HCT116 (cell line): ENCODE measurements at regions not wholly inside any gene's neighbourhood (a gene's known extent, or its start where the extent isn't known, plus 50 kb on each side); places are given as distances from the start of the nearest gene placed in this dataset.

Source experiments
- ATAC-seq: fragments of 200-7000 bp; cut with Tn5 transposase; 2 replicates; pipeline ENCODE4 v1.9.1; 2020; ENCODE audit warnings: mild to moderate bottlenecking, moderate library complexity
- BruUV-seq: library from RNA; stranded (reverse); fragments of 400-500 nt; replicated peaks from 2 replicates; lab custom pipeline; 2021; lab: Mats Ljungman, UMichigan
- CTCF ChIA-PET: fragments of 300-600 bp; sonication (Branson Sonifier 250); formaldehyde crosslinking; loops from one replicate; lab custom pipeline; 2021; ENCODE audit warnings: antibody characterized with exemption; lab: Charles Lee
- POLR2A ChIA-PET: fragments of 300-600, 350-600 bp; sonication (Branson Sonifier 250); formaldehyde crosslinking; loops from one replicate; lab custom pipeline; 2021; ENCODE audit warnings: antibody characterized with exemption; lab: Charles Lee
- RAD21 ChIA-PET, 2 experiments: fragments of 300-600 bp; sonication (Branson Sonifier 250); formaldehyde crosslinking; loops; one replicate each; lab custom pipeline; 2023; ENCODE audit warnings: low total read pairs in 2 of 2; ENCODE audit not compliant: uncharacterized antibody in 2 of 2, unreplicated experiment in 2 of 2, low non-redundant PET in 1 of 2; lab: Charles Lee
- DNase-seq: peaks from one replicate; pipeline ENCODE4 v3.0.0-alpha.2; 2010; ENCODE audit warnings: low read depth, low spot score
- H2AFZ ChIP-seq: fragments of 200-600 bp; shearing (Covaris generic), sonication (generic); 2 replicates; pipeline ENCODE4 v1.6.1; 2017; ENCODE audit warnings: low read depth, mixed run types, mixed read lengths, antibody characterized with exemption, low read length; ENCODE audit not compliant: poor library complexity, severe bottlenecking
- H3K27ac ChIP-seq: 2 replicates; pipeline ENCODE4 v1.5.1; 2012; ENCODE audit warnings: low read depth, low read length
- H3K27me3 ChIP-seq: fragments of 200-600 bp; sonication (generic); 2 replicates; pipeline ENCODE4 v1.6.1; 2016; ENCODE audit warnings: mixed run types, low read length, mixed read lengths; ENCODE audit not compliant: insufficient read depth
- H3K36me3 ChIP-seq, 2 experiments: fragments of 200-500 bp in 1 of 2; fragments of 200-600 bp in 1 of 2; sonication (Bioruptor generic) in 1 of 2; sonication (generic) in 1 of 2; 2 replicates each; pipeline versions ENCODE4 v1.5.1 to v1.6.1; 2014 to 2016; ENCODE audit warnings: low read length in 2 of 2, inconsistent platforms in 1 of 2, mixed read lengths in 1 of 2, mixed run types in 1 of 2; ENCODE audit not compliant: insufficient read depth in 2 of 2, control insufficient read depth in 1 of 2
- H3K4me1 ChIP-seq, 2 experiments: fragments of 200-600 bp in 1 of 2; sonication (generic) in 1 of 2; 2 replicates each; pipeline versions ENCODE4 v1.5.1 to v1.6.1; 2012 to 2017; ENCODE audit warnings: low read length in 2 of 2, inconsistent platforms in 1 of 2, mild to moderate bottlenecking in 1 of 2, mixed read lengths in 1 of 2, mixed run types in 1 of 2, moderate library complexity in 1 of 2; ENCODE audit not compliant: insufficient read depth in 2 of 2, control insufficient read depth in 1 of 2
- H3K4me2 ChIP-seq: fragments of 200-600 bp; sonication (generic); 2 replicates; pipeline ENCODE4 v1.6.1; 2017; ENCODE audit warnings: mixed run types, low read length, mixed read lengths
- H3K4me3 ChIP-seq, 2 experiments: fragments of 200-600 bp in 1 of 2; sonication (generic) in 1 of 2; replicated peaks in 1 of 2; 2 replicates each; pipeline ENCODE4 v1.5.1; 2011 to 2016; ENCODE audit warnings: low read length in 2 of 2, control low read depth in 1 of 2, low read depth in 1 of 2, mild to moderate bottlenecking in 1 of 2, mixed read lengths in 1 of 2, mixed run types in 1 of 2
- H3K79me2 ChIP-seq: fragments of 200-600 bp; sonication (generic); 2 replicates; pipeline ENCODE4 v1.6.1; 2017; ENCODE audit warnings: mild to moderate bottlenecking, mixed run types, low read length, moderate library complexity, mixed read lengths; ENCODE audit not compliant: insufficient read depth
- H3K9ac ChIP-seq: fragments of 200-600 bp; sonication (generic); 2 replicates; pipeline ENCODE4 v1.6.1; 2016; ENCODE audit warnings: low read length, mixed read lengths
- H3K9me2 ChIP-seq: fragments of 200-600 bp; sonication (generic), shearing (Covaris generic); 2 replicates; pipeline ENCODE4 v1.6.1; 2017; ENCODE audit warnings: mixed run types, mild to moderate bottlenecking, moderate library complexity; ENCODE audit not compliant: insufficient read depth
- H3K9me3 ChIP-seq, 2 experiments: fragments of 200-500 bp in 1 of 2; fragments of 200-600 bp in 1 of 2; sonication (Bioruptor generic) in 1 of 2; sonication (generic) in 1 of 2; 2 replicates each; pipeline ENCODE4 v1.6.1; 2014 to 2017; ENCODE audit warnings: low read length in 2 of 2, mixed read lengths in 2 of 2, inconsistent platforms in 1 of 2, low read depth in 1 of 2, mild to moderate bottlenecking in 1 of 2, mixed run types in 1 of 2, moderate library complexity in 1 of 2; ENCODE audit not compliant: control insufficient read depth in 1 of 2, insufficient read depth in 1 of 2
- H4K20me1 ChIP-seq: fragments of 200-600 bp; sonication (generic), shearing (Covaris generic); 2 replicates; pipeline ENCODE4 v1.6.1; 2017; ENCODE audit warnings: mixed run types, mild to moderate bottlenecking, moderate library complexity; ENCODE audit not compliant: insufficient read depth
- CBX3 ChIP-seq: IDR thresholded peaks from 2 replicates; pipeline ENCODE4 v1.6.1; 2012; ENCODE audit warnings: low read depth
- CEBPB ChIP-seq: IDR thresholded peaks from 2 replicates; pipeline ENCODE4 v1.6.1; 2012; ENCODE audit warnings: low read depth
- EGR1 ChIP-seq: IDR thresholded peaks from 2 replicates; pipeline ENCODE4 v1.6.1; 2012; ENCODE audit warnings: low read depth
- ELF1 ChIP-seq: IDR thresholded peaks from 2 replicates; pipeline ENCODE4 v1.6.1; 2012; ENCODE audit warnings: low read depth, borderline replicate concordance
- EZH2 ChIP-seq: fragments of 200-600 bp; sonication (generic); IDR thresholded peaks from 2 replicates; pipeline ENCODE4 v1.6.1; 2017; ENCODE audit warnings: antibody characterized with exemption, mixed run types
- EZH2phosphoT487 ChIP-seq: fragments of 200-600 bp; IDR thresholded peaks from 2 replicates; pipeline ENCODE4 v1.6.1; 2018; ENCODE audit warnings: antibody characterized with exemption, borderline replicate concordance
- FOSL1 ChIP-seq: IDR thresholded peaks from 2 replicates; pipeline ENCODE4 v1.6.1; 2012; ENCODE audit warnings: low read depth
- JUND ChIP-seq: IDR thresholded peaks from 2 replicates; pipeline ENCODE4 v1.6.1; 2012
- MAX ChIP-seq: IDR thresholded peaks from 2 replicates; pipeline ENCODE4 v1.6.1; 2012
- POLR2A ChIP-seq: IDR thresholded peaks from 2 replicates; pipeline ENCODE4 v1.7.0; 2011; ENCODE audit warnings: borderline replicate concordance; ENCODE audit not compliant: insufficient read depth, insufficient read length; ENCODE audit errors: extremely low read depth
- POLR2AphosphoS5 ChIP-seq: IDR thresholded peaks from 2 replicates; pipeline ENCODE4 v1.6.1; 2011; ENCODE audit warnings: mild to moderate bottlenecking, low read depth, low read length, moderate library complexity
- RAD21 ChIP-seq: IDR thresholded peaks from 2 replicates; pipeline ENCODE4 v1.6.1; 2012; ENCODE audit warnings: low read depth, mild to moderate bottlenecking
- SRF ChIP-seq: IDR thresholded peaks from 2 replicates; pipeline ENCODE4 v1.6.1; 2012; ENCODE audit warnings: low read depth
- TCF7L2 ChIP-seq: IDR thresholded peaks from 2 replicates; pipeline ENCODE4 v1.7.0; 2011; ENCODE audit warnings: borderline replicate concordance, inconsistent platforms; ENCODE audit not compliant: insufficient read depth, insufficient read length; ENCODE audit errors: extremely low read depth
- YY1 ChIP-seq: IDR thresholded peaks from 2 replicates; pipeline ENCODE4 v1.6.1; 2011; ENCODE audit warnings: low read length, low read depth, moderate library complexity, mild to moderate bottlenecking; ENCODE audit not compliant: insufficient replicate concordance; ENCODE audit errors: extremely low read depth
- ZBTB33 ChIP-seq: IDR thresholded peaks from 2 replicates; pipeline ENCODE4 v1.6.1; 2011; ENCODE audit warnings: mild to moderate bottlenecking, low read length, moderate library complexity; ENCODE audit not compliant: insufficient replicate concordance; ENCODE audit errors: extremely low read depth
- ZFX ChIP-seq: fragments of 450-650 bp; IDR thresholded peaks from 2 replicates; pipeline ENCODE4 v1.6.1; 2017
- intact Hi-C: fragments of 100-400 bp; cut with micrococcal nuclease; formaldehyde crosslinking; loops from 2 replicates; pipeline ENCODE4 v1.10.0; 2022
- TF ChIP-seq, protein P1 (sequence below), 3 experiments: fragments of 200-600 bp in 1 of 3; sonication (generic) in 1 of 3; IDR thresholded peaks in 2 of 3; conservative IDR thresholded peaks in 1 of 3; 2 replicates each; pipeline ENCODE4 v1.5.1; 2012 to 2017; ENCODE audit warnings: low read depth in 2 of 3, low read length in 2 of 3, antibody characterized with exemption in 1 of 3, borderline replicate concordance in 1 of 3, control low read depth in 1 of 3, mild to moderate bottlenecking in 1 of 3, mixed read lengths in 1 of 3, mixed run types in 1 of 3, moderate library complexity in 1 of 3; ENCODE audit not compliant: insufficient read depth in 1 of 3

DNA sequence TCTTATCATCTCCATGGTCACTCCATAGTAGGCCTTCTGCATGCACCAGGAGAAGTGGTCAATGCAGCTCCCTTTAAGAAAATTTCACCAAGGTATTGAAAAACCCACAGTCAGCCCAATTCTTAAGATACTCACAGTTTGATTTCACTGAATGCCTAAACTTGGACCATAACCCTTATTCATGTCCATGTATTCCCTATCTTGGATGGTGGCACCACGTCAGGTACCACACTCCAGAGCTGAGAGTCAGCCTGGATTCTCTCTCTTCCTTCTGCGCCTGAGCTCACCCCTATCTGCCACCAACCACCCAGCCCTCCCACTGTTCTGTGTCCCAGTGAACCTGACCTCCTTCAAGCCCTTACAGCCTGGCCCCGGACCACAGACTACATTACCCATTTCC lies 183.2 kb upstream of the NR2F2 start:
- ATAC-seq (no peak), DNase-seq (no peak)
- no peak overlapping the region for H3K4me2 ChIP-seq
- POLR2A ChIA-PET = no interaction called here
- H3K36me3 ChIP-seq = no peaks in the 10 kb centered on the region
- H3K27me3 ChIP-seq = no peaks in the 10 kb centered on the region
- no peak overlapping the region for H2AFZ ChIP-seq
- RAD21 ChIA-PET = no interaction called here
- CTCF ChIA-PET = interaction anchor here (0.5 kb wide), 1 partner anchor 177 kb away, joined by 3 read pairs; no protein-coding TSS in a partner anchor
- no TSS peak for BruUV-seq
- no peak overlapping the region for H3K27ac ChIP-seq
- intact Hi-C loops = no loop called here
- no peak for TF ChIP-seq CEBPB
- TF ChIP-seq MAX = no peak
- TF ChIP-seq SRF = no peak
- no peak for TF ChIP-seq POLR2AphosphoS5
- TF ChIP-seq EZH2 = no peak
- no peak for TF ChIP-seq ZBTB33
- TF ChIP-seq JUND = no peak
- no peak for TF ChIP-seq ZFX
- TF ChIP-seq ELF1 = no peak
- TF ChIP-seq POLR2A = no peak
- TF ChIP-seq YY1 = no peak
- TF ChIP-seq CBX3 = no peak
- TF ChIP-seq RAD21 = no peak
- TF ChIP-seq, protein P1, sequence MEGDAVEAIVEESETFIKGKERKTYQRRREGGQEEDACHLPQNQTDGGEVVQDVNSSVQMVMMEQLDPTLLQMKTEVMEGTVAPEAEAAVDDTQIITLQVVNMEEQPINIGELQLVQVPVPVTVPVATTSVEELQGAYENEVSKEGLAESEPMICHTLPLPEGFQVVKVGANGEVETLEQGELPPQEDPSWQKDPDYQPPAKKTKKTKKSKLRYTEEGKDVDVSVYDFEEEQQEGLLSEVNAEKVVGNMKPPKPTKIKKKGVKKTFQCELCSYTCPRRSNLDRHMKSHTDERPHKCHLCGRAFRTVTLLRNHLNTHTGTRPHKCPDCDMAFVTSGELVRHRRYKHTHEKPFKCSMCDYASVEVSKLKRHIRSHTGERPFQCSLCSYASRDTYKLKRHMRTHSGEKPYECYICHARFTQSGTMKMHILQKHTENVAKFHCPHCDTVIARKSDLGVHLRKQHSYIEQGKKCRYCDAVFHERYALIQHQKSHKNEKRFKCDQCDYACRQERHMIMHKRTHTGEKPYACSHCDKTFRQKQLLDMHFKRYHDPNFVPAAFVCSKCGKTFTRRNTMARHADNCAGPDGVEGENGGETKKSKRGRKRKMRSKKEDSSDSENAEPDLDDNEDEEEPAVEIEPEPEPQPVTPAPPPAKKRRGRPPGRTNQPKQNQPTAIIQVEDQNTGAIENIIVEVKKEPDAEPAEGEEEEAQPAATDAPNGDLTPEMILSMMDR (IDR thresholded peaks at IDR 0.05 in 2 of 3, conservative IDR thresholded peaks at IDR 0.05 in 1 of 3; ENCODE audit: borderline replicate concordance in 1 of 3, insufficient read depth in 1 of 3, low read depth in 2 of 3, low read length in 2 of 3) = no peak
- TF ChIP-seq EGR1 = no peak
- TF ChIP-seq FOSL1 = no peak
- TF ChIP-seq EZH2phosphoT487 = no peak
- TF ChIP-seq TCF7L2 = no peak
- TF ChIP-seq, all 23 proteins: peak for 0
- no peak overlapping the region for H3K9ac ChIP-seq
- peaks cover 4 to 6% of the 10 kb centered on the region in 2 experiments; a peak in 3 of 4 replicates for H3K4me1 ChIP-seq
- H3K9me3 ChIP-seq = no peaks in the 10 kb centered on the region
- no peaks in the 10 kb centered on the region for H3K9me2 ChIP-seq
- no peaks in the 10 kb centered on the region for H4K20me1 ChIP-seq
- H3K79me2 ChIP-seq = no peaks in the 10 kb centered on the region
- H3K4me3 ChIP-seq = no peak overlapping the region
